ENCODE measurements at regions not wholly inside any gene's neighbourhood (a gene's known extent, or its start where the extent isn't known, plus 50 kb on each side); places are given as distances from the start of the nearest gene placed in this dataset.

GRCh38 chr4:176999935-177000543 is 207.3 kb upstream of the VEGFC start:
- H3K4me3 ChIP-seq (ENCODE audit: low read depth, low read length), result no peak overlapping the region
- no peak for DNase-seq (ENCODE audit: low read depth)
- TF ChIP-seq POLR2A (IDR thresholded peaks at IDR 0.05; ENCODE audit: extremely low read depth, insufficient read length) (no peak), MYC (IDR thresholded peaks at IDR 0.05; ENCODE audit: low read depth, low read length) (no peak), CTCF (IDR thresholded peaks at IDR 0.05; ENCODE audit: low read depth, low read length) (no peak), MAX (IDR thresholded peaks at IDR 0.05; ENCODE audit: low read depth, low read length) (no peak)

GRCh38 chr4:177001271-177002175 is 208.8 kb upstream of the VEGFC start:
- peak; percentile 34 for DNase-seq (ENCODE audit: low read depth)
- H3K4me3 ChIP-seq (ENCODE audit: low read depth, low read length), result no peak overlapping the region
- no peak for TF ChIP-seq MAX (IDR thresholded peaks at IDR 0.05; ENCODE audit: low read depth, low read length)
- no peak for TF ChIP-seq MYC (IDR thresholded peaks at IDR 0.05; ENCODE audit: low read depth, low read length)
- no peak for TF ChIP-seq CTCF (IDR thresholded peaks at IDR 0.05; ENCODE audit: low read depth, low read length)
- no peak for TF ChIP-seq POLR2A (IDR thresholded peaks at IDR 0.05; ENCODE audit: extremely low read depth, insufficient read length)

- TF ChIP-seq MYC (IDR thresholded peaks at IDR 0.05; ENCODE audit: low read depth, low read length) (no peak), CTCF (IDR thresholded peaks at IDR 0.05; ENCODE audit: low read depth, low read length) (no peak), POLR2A (IDR thresholded peaks at IDR 0.05; ENCODE audit: extremely low read depth, insufficient read length) (no peak), MAX (IDR thresholded peaks at IDR 0.05; ENCODE audit: low read depth, low read length) (no peak)
- no peak overlapping the region for H3K4me3 ChIP-seq (ENCODE audit: low read depth, low read length)
- peak; percentile 66 for DNase-seq (ENCODE audit: low read depth)
These were observed 213.0 kb upstream of the VEGFC start for GRCh38 chr4:177005674-177006230.

GRCh38 chr4:177006331-177006730 is 213.6 kb upstream of the VEGFC start:
- TF ChIP-seq MYC (IDR thresholded peaks at IDR 0.05; ENCODE audit: low read depth, low read length) (no peak), POLR2A (IDR thresholded peaks at IDR 0.05; ENCODE audit: extremely low read depth, insufficient read length) (no peak), CTCF (IDR thresholded peaks at IDR 0.05; ENCODE audit: low read depth, low read length) (no peak), MAX (IDR thresholded peaks at IDR 0.05; ENCODE audit: low read depth, low read length) (no peak)
- H3K4me3 ChIP-seq (ENCODE audit: low read depth, low read length), result no peak overlapping the region
- DNase-seq (ENCODE audit: low read depth), result no peak

DNA sequence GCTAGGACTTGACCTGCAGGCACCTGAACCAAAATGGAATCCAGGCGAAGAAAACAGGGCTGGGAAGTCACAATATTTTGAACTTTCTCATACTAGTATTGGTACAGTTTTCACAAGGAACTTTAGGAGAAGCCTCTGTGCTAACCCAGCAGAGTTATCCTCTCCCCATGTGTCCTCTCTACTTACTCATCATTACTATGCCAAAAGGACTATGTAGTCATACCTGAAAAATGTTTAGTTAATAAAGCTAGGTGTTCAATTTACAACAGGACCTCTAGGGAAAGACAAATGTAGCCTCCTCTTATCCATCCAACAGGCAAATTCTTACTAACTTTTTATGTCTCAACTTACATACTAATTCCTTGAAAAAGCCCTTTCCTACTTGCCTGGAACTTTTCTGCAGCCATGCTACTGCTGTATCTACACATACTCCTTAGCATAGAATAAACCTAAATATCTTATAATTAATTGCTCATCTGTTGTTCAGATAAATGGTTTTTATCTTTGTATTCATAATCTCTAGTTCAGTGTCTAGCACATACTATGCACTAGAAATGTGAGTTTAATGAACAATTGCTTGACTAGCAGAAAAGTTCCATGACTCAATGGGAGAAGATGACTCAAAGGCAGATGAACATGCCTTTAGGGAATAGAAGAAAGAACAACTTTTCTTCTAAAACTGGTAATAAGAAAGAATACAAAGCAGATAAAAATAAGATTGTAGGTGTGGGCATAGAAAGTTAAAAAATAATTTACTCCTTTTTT is 215.5 kb upstream of the VEGFC start:
- no peak for DNase-seq (ENCODE audit: low read depth)
- TF ChIP-seq CTCF (IDR thresholded peaks at IDR 0.05; ENCODE audit: low read depth, low read length) (no peak), POLR2A (IDR thresholded peaks at IDR 0.05; ENCODE audit: extremely low read depth, insufficient read length) (no peak), MYC (IDR thresholded peaks at IDR 0.05; ENCODE audit: low read depth, low read length) (no peak), MAX (IDR thresholded peaks at IDR 0.05; ENCODE audit: low read depth, low read length) (no peak)

More for the DNA sequence above, 215.5 kb upstream of the VEGFC start:
- H3K4me3 ChIP-seq (ENCODE audit: low read depth, low read length), result no peak overlapping the region

Data from NB4 (cell line).